HCT116 (cell line): ENCODE measurements at regions not wholly inside any gene's neighbourhood (a gene's known extent, or its start where the extent isn't known, plus 50 kb on each side); places are given as distances from the start of the nearest gene placed in this dataset.

Experiments used
- ATAC-seq: fragments of 200-7000 bp; cut with Tn5 transposase; 2 replicates; pipeline ENCODE4 v1.9.1; 2020; ENCODE audit warnings: mild to moderate bottlenecking, moderate library complexity
- BruUV-seq: library from RNA; stranded (reverse); fragments of 400-500 nt; replicated peaks from 2 replicates; lab custom pipeline; 2021; lab: Mats Ljungman, UMichigan
- CTCF ChIA-PET: fragments of 300-600 bp; sonication (Branson Sonifier 250); formaldehyde crosslinking; loops from one replicate; lab custom pipeline; 2021; ENCODE audit warnings: antibody characterized with exemption; lab: Charles Lee
- POLR2A ChIA-PET: fragments of 300-600, 350-600 bp; sonication (Branson Sonifier 250); formaldehyde crosslinking; loops from one replicate; lab custom pipeline; 2021; ENCODE audit warnings: antibody characterized with exemption; lab: Charles Lee
- RAD21 ChIA-PET, 2 experiments: fragments of 300-600 bp; sonication (Branson Sonifier 250); formaldehyde crosslinking; loops; one replicate each; lab custom pipeline; 2023; ENCODE audit warnings: low total read pairs in 2 of 2; ENCODE audit not compliant: uncharacterized antibody in 2 of 2, unreplicated experiment in 2 of 2, low non-redundant PET in 1 of 2; lab: Charles Lee
- DNase-seq: peaks from one replicate; pipeline ENCODE4 v3.0.0-alpha.2; 2010; ENCODE audit warnings: low read depth, low spot score
- H2AFZ ChIP-seq: fragments of 200-600 bp; shearing (Covaris generic), sonication (generic); 2 replicates; pipeline ENCODE4 v1.6.1; 2017; ENCODE audit warnings: low read depth, mixed run types, mixed read lengths, antibody characterized with exemption, low read length; ENCODE audit not compliant: poor library complexity, severe bottlenecking
- H3K27ac ChIP-seq: 2 replicates; pipeline ENCODE4 v1.5.1; 2012; ENCODE audit warnings: low read depth, low read length
- H3K27me3 ChIP-seq: fragments of 200-600 bp; sonication (generic); 2 replicates; pipeline ENCODE4 v1.6.1; 2016; ENCODE audit warnings: mixed run types, low read length, mixed read lengths; ENCODE audit not compliant: insufficient read depth
- H3K36me3 ChIP-seq, 2 experiments: fragments of 200-500 bp in 1 of 2; fragments of 200-600 bp in 1 of 2; sonication (Bioruptor generic) in 1 of 2; sonication (generic) in 1 of 2; 2 replicates each; pipeline versions ENCODE4 v1.5.1 to v1.6.1; 2014 to 2016; ENCODE audit warnings: low read length in 2 of 2, inconsistent platforms in 1 of 2, mixed read lengths in 1 of 2, mixed run types in 1 of 2; ENCODE audit not compliant: insufficient read depth in 2 of 2, control insufficient read depth in 1 of 2
- H3K4me1 ChIP-seq, 2 experiments: fragments of 200-600 bp in 1 of 2; sonication (generic) in 1 of 2; 2 replicates each; pipeline versions ENCODE4 v1.5.1 to v1.6.1; 2012 to 2017; ENCODE audit warnings: low read length in 2 of 2, inconsistent platforms in 1 of 2, mild to moderate bottlenecking in 1 of 2, mixed read lengths in 1 of 2, mixed run types in 1 of 2, moderate library complexity in 1 of 2; ENCODE audit not compliant: insufficient read depth in 2 of 2, control insufficient read depth in 1 of 2
- H3K4me2 ChIP-seq: fragments of 200-600 bp; sonication (generic); 2 replicates; pipeline ENCODE4 v1.6.1; 2017; ENCODE audit warnings: mixed run types, low read length, mixed read lengths
- H3K4me3 ChIP-seq, 2 experiments: fragments of 200-600 bp in 1 of 2; sonication (generic) in 1 of 2; replicated peaks in 1 of 2; 2 replicates each; pipeline ENCODE4 v1.5.1; 2011 to 2016; ENCODE audit warnings: low read length in 2 of 2, control low read depth in 1 of 2, low read depth in 1 of 2, mild to moderate bottlenecking in 1 of 2, mixed read lengths in 1 of 2, mixed run types in 1 of 2
- H3K79me2 ChIP-seq: fragments of 200-600 bp; sonication (generic); 2 replicates; pipeline ENCODE4 v1.6.1; 2017; ENCODE audit warnings: mild to moderate bottlenecking, mixed run types, low read length, moderate library complexity, mixed read lengths; ENCODE audit not compliant: insufficient read depth
- H3K9ac ChIP-seq: fragments of 200-600 bp; sonication (generic); 2 replicates; pipeline ENCODE4 v1.6.1; 2016; ENCODE audit warnings: low read length, mixed read lengths
- H3K9me2 ChIP-seq: fragments of 200-600 bp; sonication (generic), shearing (Covaris generic); 2 replicates; pipeline ENCODE4 v1.6.1; 2017; ENCODE audit warnings: mixed run types, mild to moderate bottlenecking, moderate library complexity; ENCODE audit not compliant: insufficient read depth
- H3K9me3 ChIP-seq, 2 experiments: fragments of 200-500 bp in 1 of 2; fragments of 200-600 bp in 1 of 2; sonication (Bioruptor generic) in 1 of 2; sonication (generic) in 1 of 2; 2 replicates each; pipeline ENCODE4 v1.6.1; 2014 to 2017; ENCODE audit warnings: low read length in 2 of 2, mixed read lengths in 2 of 2, inconsistent platforms in 1 of 2, low read depth in 1 of 2, mild to moderate bottlenecking in 1 of 2, mixed run types in 1 of 2, moderate library complexity in 1 of 2; ENCODE audit not compliant: control insufficient read depth in 1 of 2, insufficient read depth in 1 of 2
- H4K20me1 ChIP-seq: fragments of 200-600 bp; sonication (generic), shearing (Covaris generic); 2 replicates; pipeline ENCODE4 v1.6.1; 2017; ENCODE audit warnings: mixed run types, mild to moderate bottlenecking, moderate library complexity; ENCODE audit not compliant: insufficient read depth
- ATF3 ChIP-seq: IDR thresholded peaks from 2 replicates; pipeline ENCODE4 v1.6.1; 2012
- CBX3 ChIP-seq: IDR thresholded peaks from 2 replicates; pipeline ENCODE4 v1.6.1; 2012; ENCODE audit warnings: low read depth
- CEBPB ChIP-seq: IDR thresholded peaks from 2 replicates; pipeline ENCODE4 v1.6.1; 2012; ENCODE audit warnings: low read depth
- CTCF ChIP-seq, 3 experiments: fragments of 200-600 bp in 1 of 3; sonication (generic) in 1 of 3; IDR thresholded peaks in 2 of 3; conservative IDR thresholded peaks in 1 of 3; 2 replicates each; pipeline ENCODE4 v1.5.1; 2012 to 2017; ENCODE audit warnings: low read depth in 2 of 3, low read length in 2 of 3, antibody characterized with exemption in 1 of 3, borderline replicate concordance in 1 of 3, control low read depth in 1 of 3, mild to moderate bottlenecking in 1 of 3, mixed read lengths in 1 of 3, mixed run types in 1 of 3, moderate library complexity in 1 of 3; ENCODE audit not compliant: insufficient read depth in 1 of 3
- EZH2 ChIP-seq: fragments of 200-600 bp; sonication (generic); IDR thresholded peaks from 2 replicates; pipeline ENCODE4 v1.6.1; 2017; ENCODE audit warnings: antibody characterized with exemption, mixed run types
- FOSL1 ChIP-seq: IDR thresholded peaks from 2 replicates; pipeline ENCODE4 v1.6.1; 2012; ENCODE audit warnings: low read depth
- POLR2A ChIP-seq: IDR thresholded peaks from 2 replicates; pipeline ENCODE4 v1.7.0; 2011; ENCODE audit warnings: borderline replicate concordance; ENCODE audit not compliant: insufficient read depth, insufficient read length; ENCODE audit errors: extremely low read depth
- RAD21 ChIP-seq: IDR thresholded peaks from 2 replicates; pipeline ENCODE4 v1.6.1; 2012; ENCODE audit warnings: low read depth, mild to moderate bottlenecking
- SRF ChIP-seq: IDR thresholded peaks from 2 replicates; pipeline ENCODE4 v1.6.1; 2012; ENCODE audit warnings: low read depth
- YY1 ChIP-seq: IDR thresholded peaks from 2 replicates; pipeline ENCODE4 v1.6.1; 2011; ENCODE audit warnings: low read length, low read depth, moderate library complexity, mild to moderate bottlenecking; ENCODE audit not compliant: insufficient replicate concordance; ENCODE audit errors: extremely low read depth
- intact Hi-C: fragments of 100-400 bp; cut with micrococcal nuclease; formaldehyde crosslinking; loops from 2 replicates; pipeline ENCODE4 v1.10.0; 2022
- TF ChIP-seq, protein P1 (sequence below): IDR thresholded peaks from 2 replicates; pipeline ENCODE4 v1.6.1; 2012

DNA sequence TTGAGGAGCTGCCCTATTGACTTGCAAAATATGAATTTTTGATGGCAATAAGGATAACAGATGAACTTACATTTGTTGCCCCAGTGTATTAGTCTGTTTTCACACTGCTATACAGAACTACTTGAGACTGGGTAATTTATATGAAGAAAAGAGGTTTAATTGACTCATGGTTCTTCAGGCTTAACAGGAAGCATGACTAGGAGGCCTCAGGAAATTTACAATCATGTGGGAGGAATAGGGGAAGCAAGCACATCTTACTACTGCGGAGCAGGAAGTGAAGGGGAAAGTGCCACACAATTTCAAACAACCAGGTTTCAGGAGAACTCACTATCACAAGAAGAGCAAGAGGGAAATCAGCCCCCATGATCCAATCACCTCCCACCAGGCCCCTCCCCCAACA is 57.9 kb downstream of the ZNF22 start (continued):
- TF ChIP-seq ATF3 (no peak), CTCF (IDR thresholded peaks at IDR 0.05 in 2 of 3, conservative IDR thresholded peaks at IDR 0.05 in 1 of 3; ENCODE audit: borderline replicate concordance in 1 of 3, insufficient read depth in 1 of 3, low read depth in 2 of 3, low read length in 2 of 3) (no peak)

DNA sequence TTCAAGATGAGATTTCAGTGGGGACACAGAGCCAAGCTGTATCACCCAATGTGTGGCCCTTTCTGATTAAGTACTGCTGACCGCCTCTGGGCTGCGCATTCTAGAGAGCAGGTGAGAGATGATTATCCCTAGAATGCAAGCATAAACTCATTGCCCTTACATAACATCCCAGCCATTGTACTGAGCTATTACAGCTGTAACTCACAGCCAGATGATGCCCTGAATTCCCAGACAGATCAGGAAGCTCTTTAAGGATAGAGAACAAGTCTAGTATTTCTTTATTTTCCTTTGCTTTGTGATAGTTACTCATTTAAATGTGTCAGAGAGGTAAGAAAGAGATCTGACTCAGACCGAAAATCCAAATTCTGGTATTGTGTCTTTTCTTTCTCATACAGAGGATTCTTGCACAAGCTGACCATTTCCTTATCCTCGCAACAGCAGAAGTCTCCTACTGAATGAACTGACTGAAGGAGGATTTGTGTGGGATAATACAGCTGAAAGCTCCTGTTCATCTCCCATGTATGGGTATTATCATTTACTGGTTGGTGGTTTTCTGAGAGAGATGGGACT is 58.4 kb downstream of the ZNF22 start:
- no peaks in the 10 kb centered on the region for H3K36me3 ChIP-seq
- no peaks in the 10 kb centered on the region for H4K20me1 ChIP-seq
- no peaks in the 10 kb centered on the region for H3K9me2 ChIP-seq
- no peak overlapping the region for H3K9ac ChIP-seq
- TF ChIP-seq RAD21 (no peak), SRF (no peak), POLR2A (no peak), EZH2 (no peak), CEBPB (no peak), FOSL1 (no peak), CBX3 (no peak), YY1 (no peak)
- TF ChIP-seq, protein P1, sequence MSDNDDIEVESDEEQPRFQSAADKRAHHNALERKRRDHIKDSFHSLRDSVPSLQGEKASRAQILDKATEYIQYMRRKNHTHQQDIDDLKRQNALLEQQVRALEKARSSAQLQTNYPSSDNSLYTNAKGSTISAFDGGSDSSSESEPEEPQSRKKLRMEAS: no peak
- TF ChIP-seq, all 23 proteins: peak for 0
- H3K79me2 ChIP-seq: no peaks in the 10 kb centered on the region
- ChIA-PET CTCF (no interaction called here), RAD21 (no interaction called here), POLR2A (interaction anchor here (1.0 kb wide), 1 partner anchor 80 kb away, joined by 3 read pairs; the partner anchor contains the start of gene DEPP1)
- no peaks in the 10 kb centered on the region for H3K9me3 ChIP-seq
- no peak overlapping the region for H3K4me2 ChIP-seq
- no TSS peak for BruUV-seq
- 0 out of 2 replicates have a peak, but pooled peaks cover 4% of the 10 kb centered on the region for H3K27me3 ChIP-seq
- H2AFZ ChIP-seq: no peak overlapping the region
- no peak overlapping the region for H3K27ac ChIP-seq
- DNase-seq: no peak
- H3K4me1 ChIP-seq: no peaks in the 10 kb centered on the region
- no peak overlapping the region for H3K4me3 ChIP-seq
- no peak for ATAC-seq
- intact Hi-C loops: no loop called here
